Astrocyte (in vitro differentiated cells and primary cell): ENCODE measurements at regions not wholly inside any gene's neighbourhood (a gene's known extent, or its start where the extent isn't known, plus 50 kb on each side); places are given as distances from the start of the nearest gene placed in this dataset.

Experiments
- DNase-seq: peaks from one replicate; pipeline ENCODE4 v3.0.0-alpha.2; 2010; ENCODE audit warnings: low read depth
- FAIRE-seq: peaks from 2 replicates; lab custom pipeline; 2011; peaks lifted over from hg19 to GRCh38; lab: Jason Lieb, UNC
- H2AFZ ChIP-seq: 2 replicates; pipeline ENCODE4 v1.6.0; 2012; ENCODE audit warnings: low read depth, low read length, inconsistent platforms
- H3K27ac ChIP-seq: 2 replicates; pipeline ENCODE4 v1.5.1; 2011; ENCODE audit warnings: low read depth, low read length, inconsistent platforms
- H3K27me3 ChIP-seq: 2 replicates; pipeline ENCODE4 v1.6.0; 2011; ENCODE audit warnings: low read length, inconsistent platforms; ENCODE audit not compliant: insufficient read depth
- H3K36me3 ChIP-seq: 2 replicates; pipeline ENCODE4 v1.5.1; 2011; ENCODE audit warnings: low read length, inconsistent platforms; ENCODE audit not compliant: insufficient read depth
- H3K4me1 ChIP-seq: 2 replicates; pipeline ENCODE4 v1.5.1; 2011; ENCODE audit warnings: low read length, inconsistent platforms; ENCODE audit not compliant: insufficient read depth
- H3K4me2 ChIP-seq: 2 replicates; pipeline ENCODE4 v1.6.0; 2012; ENCODE audit warnings: low read length, inconsistent platforms
- H3K4me3 ChIP-seq: 2 replicates; pipeline ENCODE4 v1.5.1; 2011; ENCODE audit warnings: low read depth, mild to moderate bottlenecking, low read length, inconsistent platforms; ENCODE audit not compliant: insufficient read depth
- H3K79me2 ChIP-seq: 2 replicates; pipeline ENCODE4 v1.6.0; 2012; ENCODE audit warnings: mild to moderate bottlenecking, low read length, inconsistent platforms; ENCODE audit not compliant: insufficient read depth
- H3K9ac ChIP-seq: 2 replicates; pipeline ENCODE4 v1.6.0; 2012; ENCODE audit warnings: mild to moderate bottlenecking, low read length, inconsistent platforms
- H3K9me3 ChIP-seq: 2 replicates; pipeline ENCODE4 v1.5.1; 2012; ENCODE audit warnings: low read depth, mild to moderate bottlenecking, low read length, inconsistent platforms; ENCODE audit not compliant: insufficient read depth
- H4K20me1 ChIP-seq: 2 replicates; pipeline ENCODE4 v1.6.0; 2012; ENCODE audit warnings: low read length, inconsistent platforms; ENCODE audit not compliant: insufficient read depth
- H3K27ac Mint-ChIP-seq: one replicate; pipeline ENCODE4 v1.8.0; 2021; ENCODE audit warnings: mild to moderate bottlenecking, mixed read lengths; ENCODE audit not compliant: unreplicated experiment
- H3K27me3 Mint-ChIP-seq: one replicate; pipeline ENCODE4 v1.8.0; 2021; ENCODE audit warnings: low read depth, mixed read lengths; ENCODE audit not compliant: unreplicated experiment
- H3K36me3 Mint-ChIP-seq: one replicate; pipeline ENCODE4 v1.8.0; 2021; ENCODE audit warnings: low read depth, mixed read lengths; ENCODE audit not compliant: unreplicated experiment
- H3K4me1 Mint-ChIP-seq: one replicate; pipeline ENCODE4 v1.8.0; 2021; ENCODE audit warnings: low read depth, mixed read lengths; ENCODE audit not compliant: unreplicated experiment
- H3K4me3 Mint-ChIP-seq: one replicate; pipeline ENCODE4 v1.8.0; 2021; ENCODE audit warnings: mild to moderate bottlenecking, moderate library complexity, mixed read lengths; ENCODE audit not compliant: unreplicated experiment
- H3K9me3 Mint-ChIP-seq: one replicate; pipeline ENCODE4 v1.8.0; 2021; ENCODE audit warnings: mild to moderate bottlenecking, mixed read lengths; ENCODE audit not compliant: unreplicated experiment
- EZH2 ChIP-seq: IDR thresholded peaks from 2 replicates; pipeline ENCODE4 v1.6.1; 2012; ENCODE audit warnings: mild to moderate bottlenecking, low read length, inconsistent platforms; ENCODE audit not compliant: insufficient read depth
- TF ChIP-seq, protein P1 (sequence below): IDR thresholded peaks from 2 replicates; pipeline ENCODE4 v1.5.1; 2011; ENCODE audit warnings: low read depth, mild to moderate bottlenecking, inconsistent platforms, low read length, moderate library complexity; ENCODE audit not compliant: insufficient read depth

DNA sequence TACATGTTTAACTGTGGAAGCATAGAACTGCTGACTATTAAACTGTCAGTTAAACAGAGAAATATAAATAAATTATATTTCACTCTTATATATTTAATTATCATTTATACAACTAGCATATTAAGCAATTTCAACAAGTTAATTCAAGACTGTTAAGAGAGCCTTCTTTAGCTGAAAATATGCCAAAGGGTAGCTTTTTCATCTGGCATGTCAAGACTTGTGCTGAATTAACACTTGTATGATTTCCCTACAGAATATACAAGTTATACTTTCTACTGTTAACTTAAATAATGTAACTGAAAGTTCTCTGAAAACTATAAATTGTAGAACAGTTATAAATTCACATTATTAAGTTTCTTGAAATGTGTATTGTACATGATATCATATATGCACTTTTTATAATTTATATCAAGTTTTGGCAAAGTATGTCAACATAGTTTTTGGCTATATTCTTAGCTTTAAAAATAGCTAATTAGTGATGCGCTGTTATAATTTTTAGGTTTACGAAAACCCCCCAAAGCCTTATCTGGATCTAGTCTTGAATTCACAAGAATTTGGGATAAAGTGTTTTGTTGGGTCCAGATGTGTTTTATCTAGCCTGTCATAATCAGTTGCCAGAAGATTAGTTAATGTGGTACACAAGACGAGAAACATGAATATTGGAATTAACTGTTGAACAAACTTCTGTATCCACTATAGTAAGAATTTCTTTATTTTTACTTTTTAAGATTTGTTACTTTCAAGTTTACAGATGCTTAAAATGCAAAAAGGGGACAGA is 231.1 kb upstream of the FOXP2 start:
- Histone ChIP-seq H3K9ac (no peak overlapping the region), H3K4me1 (no peaks in the 10 kb centered on the region), H3K4me3 (no peak overlapping the region), H2AFZ (no peak overlapping the region), H3K4me2 (no peak overlapping the region), H3K36me3 (no peaks in the 10 kb centered on the region), H4K20me1 (no peaks in the 10 kb centered on the region), H3K27me3 (no peaks in the 10 kb centered on the region), H3K27ac (no peak overlapping the region), H3K9me3 (no peaks in the 10 kb centered on the region), H3K79me2 (no peaks in the 10 kb centered on the region)
- DNase-seq (no peak), FAIRE-seq (no peak)
- H3K4me3 Mint-ChIP-seq: no peak overlapping the region
- no peaks in the 10 kb centered on the region for H3K27me3 Mint-ChIP-seq
- no peaks in the 10 kb centered on the region for H3K36me3 Mint-ChIP-seq
- H3K4me1 Mint-ChIP-seq: peaks cover 5% of the 10 kb centered on the region
- TF ChIP-seq, protein P1, sequence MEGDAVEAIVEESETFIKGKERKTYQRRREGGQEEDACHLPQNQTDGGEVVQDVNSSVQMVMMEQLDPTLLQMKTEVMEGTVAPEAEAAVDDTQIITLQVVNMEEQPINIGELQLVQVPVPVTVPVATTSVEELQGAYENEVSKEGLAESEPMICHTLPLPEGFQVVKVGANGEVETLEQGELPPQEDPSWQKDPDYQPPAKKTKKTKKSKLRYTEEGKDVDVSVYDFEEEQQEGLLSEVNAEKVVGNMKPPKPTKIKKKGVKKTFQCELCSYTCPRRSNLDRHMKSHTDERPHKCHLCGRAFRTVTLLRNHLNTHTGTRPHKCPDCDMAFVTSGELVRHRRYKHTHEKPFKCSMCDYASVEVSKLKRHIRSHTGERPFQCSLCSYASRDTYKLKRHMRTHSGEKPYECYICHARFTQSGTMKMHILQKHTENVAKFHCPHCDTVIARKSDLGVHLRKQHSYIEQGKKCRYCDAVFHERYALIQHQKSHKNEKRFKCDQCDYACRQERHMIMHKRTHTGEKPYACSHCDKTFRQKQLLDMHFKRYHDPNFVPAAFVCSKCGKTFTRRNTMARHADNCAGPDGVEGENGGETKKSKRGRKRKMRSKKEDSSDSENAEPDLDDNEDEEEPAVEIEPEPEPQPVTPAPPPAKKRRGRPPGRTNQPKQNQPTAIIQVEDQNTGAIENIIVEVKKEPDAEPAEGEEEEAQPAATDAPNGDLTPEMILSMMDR: no peak
- TF ChIP-seq EZH2: no peak
- H3K9me3 Mint-ChIP-seq: no peaks in the 10 kb centered on the region
- no peak overlapping the region for H3K27ac Mint-ChIP-seq

DNA sequence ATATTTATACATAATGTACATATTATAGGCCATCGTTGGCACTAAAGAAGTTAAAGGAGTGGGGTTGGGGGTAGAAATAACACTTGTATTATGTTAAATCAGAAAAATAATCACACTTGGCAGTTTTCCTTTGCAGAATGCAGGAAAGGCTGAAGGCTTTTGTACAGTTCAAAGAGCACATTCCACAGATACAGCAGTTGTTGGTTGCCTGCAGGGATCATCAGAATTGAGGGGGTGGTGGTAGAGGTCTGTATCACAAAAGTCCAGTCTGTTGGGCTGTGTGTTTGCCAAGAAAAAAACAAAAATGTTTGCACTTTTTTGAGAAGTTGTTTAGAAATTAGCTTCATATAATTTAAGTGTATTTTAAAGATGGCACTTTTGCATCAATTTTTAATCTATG is 231.8 kb upstream of the FOXP2 start:
- no peaks in the 10 kb centered on the region for H3K36me3 Mint-ChIP-seq
- peaks cover 5% of the 10 kb centered on the region for H3K4me1 Mint-ChIP-seq
- no peaks in the 10 kb centered on the region for H3K9me3 Mint-ChIP-seq
- Histone ChIP-seq H3K79me2 (no peaks in the 10 kb centered on the region), H3K4me2 (no peak overlapping the region), H3K4me3 (no peak overlapping the region), H3K36me3 (no peaks in the 10 kb centered on the region), H3K27me3 (no peaks in the 10 kb centered on the region), H3K27ac (no peak overlapping the region), H3K9me3 (no peaks in the 10 kb centered on the region), H3K9ac (no peak overlapping the region), H4K20me1 (no peaks in the 10 kb centered on the region), H2AFZ (no peak overlapping the region), H3K4me1 (no peaks in the 10 kb centered on the region)
- FAIRE-seq (no peak), DNase-seq (peak; percentile 13)
- H3K27me3 Mint-ChIP-seq: no peaks in the 10 kb centered on the region
- no peak overlapping the region for H3K4me3 Mint-ChIP-seq
- no peak overlapping the region for H3K27ac Mint-ChIP-seq
- TF ChIP-seq, protein P1: no peak
- TF ChIP-seq EZH2: no peak

DNA sequence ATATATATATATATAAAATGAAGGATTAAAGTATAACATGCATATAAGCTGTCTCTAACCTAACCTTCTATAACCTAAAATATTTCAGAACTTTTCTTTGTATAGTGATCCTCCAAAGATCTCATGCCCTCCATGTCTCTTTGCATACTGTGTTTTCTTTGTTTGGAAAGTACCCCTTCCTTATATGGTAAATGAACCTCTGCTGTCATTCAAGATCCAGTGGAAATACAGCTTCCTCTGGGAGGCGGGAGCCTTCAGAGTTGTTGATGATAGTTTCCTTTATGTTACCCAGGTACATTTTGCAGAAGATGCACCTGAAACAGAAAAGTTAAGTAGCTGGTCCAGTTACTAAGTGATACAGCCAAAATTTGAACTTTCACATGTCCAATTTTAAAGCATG is 233.3 kb upstream of the FOXP2 start:
- H3K27me3 Mint-ChIP-seq: no peaks in the 10 kb centered on the region
- Histone ChIP-seq H3K4me3 (no peak overlapping the region), H3K9me3 (no peaks in the 10 kb centered on the region), H3K27me3 (no peaks in the 10 kb centered on the region), H2AFZ (no peak overlapping the region), H3K79me2 (no peaks in the 10 kb centered on the region), H3K4me2 (no peak overlapping the region), H3K27ac (no peak overlapping the region), H3K4me1 (no peaks in the 10 kb centered on the region), H4K20me1 (no peaks in the 10 kb centered on the region), H3K9ac (no peak overlapping the region), H3K36me3 (no peaks in the 10 kb centered on the region)
- no peaks in the 10 kb centered on the region for H3K36me3 Mint-ChIP-seq
- peaks cover 5% of the 10 kb centered on the region for H3K4me1 Mint-ChIP-seq
- H3K4me3 Mint-ChIP-seq: no peak overlapping the region
- no peak for TF ChIP-seq EZH2
- TF ChIP-seq, protein P1: no peak
- no peak overlapping the region for H3K27ac Mint-ChIP-seq
- FAIRE-seq (no peak), DNase-seq (no peak)
- H3K9me3 Mint-ChIP-seq: no peaks in the 10 kb centered on the region
